K562 (cell line): ENCODE measurements at regions not wholly inside any gene's neighbourhood (a gene's known extent, or its start where the extent isn't known, plus 50 kb on each side); places are given as distances from the start of the nearest gene placed in this dataset.
"Not testable (repeated sequence)": the region's sequence is repeated elsewhere in the genome, so short reads cannot be mapped to it uniquely, and the experiment has no call there.

ENCODE experiments used
- CTCF ChIP-seq, 3 experiments: IDR thresholded peaks in 2 of 3; conservative IDR thresholded peaks in 1 of 3; 2 replicates each; pipeline ENCODE4 v1.5.1; 2011 to 2012; ENCODE audit warnings: low read length in 3 of 3, mild to moderate bottlenecking in 3 of 3, control low read depth in 2 of 3, improper control_type of control experiment in 1 of 3, inconsistent platforms in 1 of 3, low read depth in 1 of 3, mixed read lengths in 1 of 3, moderate library complexity in 1 of 3; ENCODE audit not compliant: insufficient read depth in 2 of 3
- FOSL1 ChIP-seq: fragments of 200-800 bp; sonication (Bioruptor generic); conservative IDR thresholded peaks from 2 replicates; pipeline ENCODE4 v1.6.1; 2016; ENCODE audit warnings: missing genetic modification characterization, missing compliant biosample characterization
- FOXA1 ChIP-seq: fragments of 450-650 bp; IDR thresholded peaks from 2 replicates; pipeline ENCODE4 v1.6.1; 2016; ENCODE audit warnings: mild to moderate bottlenecking, borderline replicate concordance
- GMEB1 ChIP-seq: fragments of 250-450 bp; sonication (Bioruptor Pico); IDR thresholded peaks from 2 replicates; pipeline ENCODE4 v1.4.0; 2020; ENCODE audit warnings: mild to moderate bottlenecking
- MBD2 ChIP-seq: sonication (generic); IDR thresholded peaks from 2 replicates; pipeline ENCODE4 v1.6.1; 2016; ENCODE audit warnings: low read depth, borderline replicate concordance
- NFIC ChIP-seq: fragments of 450-650 bp; IDR thresholded peaks from 2 replicates; pipeline ENCODE4 v1.6.1; 2017; ENCODE audit warnings: mild to moderate bottlenecking, inconsistent platforms
- PPARD ChIP-seq: fragments of 250-450 bp; sonication (Bioruptor Pico); IDR thresholded peaks from 2 replicates; pipeline ENCODE4 v1.8.0; 2022; ENCODE audit warnings: inconsistent platforms, mild to moderate bottlenecking, moderate library complexity
- SMAD1 ChIP-seq: fragments of 150-350 bp; IDR thresholded peaks from 2 replicates; pipeline ENCODE4 v1.6.1; 2014; ENCODE audit warnings: low read length, low read depth; ENCODE audit not compliant: partially characterized antibody
- TCF3 ChIP-seq: sonication (generic); formaldehyde crosslinking; IDR thresholded peaks from 2 replicates; pipeline ENCODE4 v1.4.0; 2020; ENCODE audit warnings: mild to moderate bottlenecking, missing genetic modification reagents
- TRIM25 ChIP-seq: fragments of 450-650 bp; IDR thresholded peaks from 2 replicates; pipeline ENCODE4 v1.7.0; 2016; ENCODE audit warnings: borderline replicate concordance
- YY1 ChIP-seq, 3 experiments: IDR thresholded peaks; 2 replicates each; pipeline ENCODE4 v1.6.1; 2011; ENCODE audit warnings: low read length in 2 of 3, mild to moderate bottlenecking in 2 of 3, moderate library complexity in 2 of 3, borderline replicate concordance in 1 of 3, control low read depth in 1 of 3, low read depth in 1 of 3; ENCODE audit not compliant: insufficient read depth in 3 of 3, insufficient replicate concordance in 2 of 3, control insufficient read depth in 1 of 3, insufficient read length in 1 of 3; ENCODE audit errors: extremely low read depth in 1 of 3

GRCh38 chr3:153405320-153405719 lies 243.3 kb downstream of the RAP2B start:
- TF ChIP-seq MBD2; FOXA1; GMEB1 (CRISPR knock-in tag); SMAD1; FOSL1 (tag); TRIM25; PPARD (CRISPR knock-in tag); YY1 (IDR thresholded peaks at IDR 0.05; ENCODE audit: borderline replicate concordance in 1 of 3, control insufficient read depth in 1 of 3, extremely low read depth in 1 of 3, insufficient read depth in 3 of 3, insufficient read length in 1 of 3, insufficient replicate concordance in 2 of 3, low read depth in 1 of 3, low read length in 2 of 3); CTCF (IDR thresholded peaks at IDR 0.05 in 2 of 3, conservative IDR thresholded peaks at IDR 0.05 in 1 of 3; ENCODE audit: insufficient read depth in 2 of 3, low read depth in 1 of 3, low read length in 3 of 3); NFIC; TCF3 (CRISPR knock-in tag): not testable (repeated sequence)
